ENCODE measurements at regions not wholly inside any gene's neighbourhood (a gene's known extent, or its start where the extent isn't known, plus 50 kb on each side); places are given as distances from the start of the nearest gene placed in this dataset.

DNA sequence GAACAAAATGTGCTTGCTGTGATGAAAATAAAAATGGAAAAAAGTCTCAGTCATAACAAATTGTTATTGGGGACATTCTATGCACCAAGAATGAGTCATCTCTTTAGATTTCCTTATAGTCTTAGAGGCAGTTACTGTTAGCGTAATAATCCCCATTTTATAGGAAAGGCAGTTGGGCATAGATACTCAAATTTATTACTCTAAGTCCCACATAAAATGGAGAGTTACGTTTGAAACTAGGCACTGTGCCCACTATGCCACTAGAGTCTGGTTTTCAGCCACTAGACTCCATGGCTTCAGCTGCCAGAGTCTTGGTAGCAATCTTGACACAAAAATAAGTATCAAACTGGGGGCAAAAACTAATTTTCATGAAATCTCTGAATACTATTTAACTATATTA lies 317.9 kb upstream of the MEF2C start:
- no peak for DNase-seq (ENCODE audit: low read depth)
- TF ChIP-seq, protein P1, sequence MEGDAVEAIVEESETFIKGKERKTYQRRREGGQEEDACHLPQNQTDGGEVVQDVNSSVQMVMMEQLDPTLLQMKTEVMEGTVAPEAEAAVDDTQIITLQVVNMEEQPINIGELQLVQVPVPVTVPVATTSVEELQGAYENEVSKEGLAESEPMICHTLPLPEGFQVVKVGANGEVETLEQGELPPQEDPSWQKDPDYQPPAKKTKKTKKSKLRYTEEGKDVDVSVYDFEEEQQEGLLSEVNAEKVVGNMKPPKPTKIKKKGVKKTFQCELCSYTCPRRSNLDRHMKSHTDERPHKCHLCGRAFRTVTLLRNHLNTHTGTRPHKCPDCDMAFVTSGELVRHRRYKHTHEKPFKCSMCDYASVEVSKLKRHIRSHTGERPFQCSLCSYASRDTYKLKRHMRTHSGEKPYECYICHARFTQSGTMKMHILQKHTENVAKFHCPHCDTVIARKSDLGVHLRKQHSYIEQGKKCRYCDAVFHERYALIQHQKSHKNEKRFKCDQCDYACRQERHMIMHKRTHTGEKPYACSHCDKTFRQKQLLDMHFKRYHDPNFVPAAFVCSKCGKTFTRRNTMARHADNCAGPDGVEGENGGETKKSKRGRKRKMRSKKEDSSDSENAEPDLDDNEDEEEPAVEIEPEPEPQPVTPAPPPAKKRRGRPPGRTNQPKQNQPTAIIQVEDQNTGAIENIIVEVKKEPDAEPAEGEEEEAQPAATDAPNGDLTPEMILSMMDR (IDR thresholded peaks at IDR 0.05; ENCODE audit: insufficient read depth, low read depth, low read length, missing control alignments), result no peak
- H3K4me3 ChIP-seq (ENCODE audit: low read length), result no peak overlapping the region

DNA sequence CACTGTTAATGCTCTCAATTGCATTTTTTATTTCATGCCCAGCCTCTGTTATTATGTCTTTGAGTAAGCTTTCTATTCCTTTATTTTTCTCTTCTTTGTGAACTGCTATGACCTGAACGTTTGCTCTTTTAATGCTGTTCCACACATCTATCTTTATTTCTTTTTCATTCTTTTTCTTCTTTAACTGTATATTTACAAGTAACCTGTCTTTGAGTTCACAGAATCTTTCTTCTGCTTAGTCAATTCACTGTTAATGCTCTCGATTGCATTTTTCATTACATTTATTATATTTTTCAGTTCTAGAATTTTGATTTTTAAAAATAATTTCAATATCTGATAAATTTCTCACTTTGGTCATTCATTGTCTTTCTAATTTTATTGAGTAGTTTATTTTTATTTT lies 316.3 kb upstream of the MEF2C start:
- TF ChIP-seq, protein P1 (IDR thresholded peaks at IDR 0.05; ENCODE audit: insufficient read depth, low read depth, low read length, missing control alignments), result no peak
- no peak overlapping the region for H3K4me3 ChIP-seq (ENCODE audit: low read length)
- DNase-seq (ENCODE audit: low read depth), result no peak

DNA sequence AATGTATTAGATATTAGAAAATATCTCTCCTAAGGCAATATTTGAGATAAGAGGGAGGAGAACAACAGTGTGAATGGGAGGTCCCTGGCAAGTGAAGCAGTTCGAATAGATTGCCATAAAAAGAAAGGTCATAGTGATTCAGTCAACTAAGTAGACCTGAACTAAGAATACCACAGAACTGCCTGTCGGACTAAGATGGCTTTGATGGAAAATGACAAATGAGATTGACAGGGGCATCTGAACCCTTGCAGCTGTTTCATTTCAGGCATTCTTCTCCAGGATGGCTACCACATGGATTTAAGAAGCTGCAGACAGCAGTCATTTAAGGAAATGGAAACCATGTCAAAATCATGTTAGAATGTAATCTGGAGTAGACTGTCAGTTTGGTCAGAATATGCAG lies 308.4 kb upstream of the MEF2C start:
- no peak for DNase-seq (ENCODE audit: low read depth)
- TF ChIP-seq, protein P1 (IDR thresholded peaks at IDR 0.05; ENCODE audit: insufficient read depth, low read depth, low read length, missing control alignments), result no peak
- no peak overlapping the region for H3K4me3 ChIP-seq (ENCODE audit: low read length)

DNA sequence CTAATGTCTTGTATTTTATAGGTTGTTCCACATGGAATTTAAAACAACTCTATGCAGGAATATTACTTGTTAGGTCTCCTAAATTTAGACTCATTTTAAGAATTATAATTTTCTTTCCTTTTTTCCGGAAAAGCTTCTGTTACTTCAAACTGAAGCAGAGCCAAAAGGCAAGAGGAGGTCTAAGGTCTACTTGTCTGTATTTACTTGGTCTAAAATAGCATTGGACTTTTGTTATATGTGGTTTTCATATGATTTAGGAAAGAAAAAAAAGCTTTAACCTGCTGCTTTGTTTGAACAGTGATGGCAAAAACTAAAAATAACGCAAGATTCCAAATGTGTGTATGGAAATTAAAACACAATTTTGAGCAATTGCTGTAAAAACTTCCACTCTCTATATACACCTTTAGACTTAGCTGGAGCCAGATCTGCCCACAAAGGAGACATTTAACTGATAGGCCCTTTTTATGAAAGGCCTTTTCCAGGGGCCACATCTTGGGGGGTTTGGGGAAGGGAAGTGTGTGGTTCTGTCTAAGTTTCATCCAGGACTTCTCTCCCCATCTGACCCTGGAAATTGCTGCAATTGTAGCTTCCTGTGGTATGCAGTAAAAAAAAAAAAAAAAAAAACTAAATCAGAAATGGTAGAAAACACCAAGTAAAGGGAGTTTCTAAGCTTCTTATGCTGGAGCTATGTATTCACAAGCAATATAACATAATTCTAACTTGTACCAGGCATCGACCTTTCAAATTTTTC lies 307.7 kb upstream of the MEF2C start:
- TF ChIP-seq, protein P1 (IDR thresholded peaks at IDR 0.05; ENCODE audit: insufficient read depth, low read depth, low read length, missing control alignments), result no peak
- no peak overlapping the region for H3K4me3 ChIP-seq (ENCODE audit: low read length)
- DNase-seq (ENCODE audit: low read depth), result no peak

DNA sequence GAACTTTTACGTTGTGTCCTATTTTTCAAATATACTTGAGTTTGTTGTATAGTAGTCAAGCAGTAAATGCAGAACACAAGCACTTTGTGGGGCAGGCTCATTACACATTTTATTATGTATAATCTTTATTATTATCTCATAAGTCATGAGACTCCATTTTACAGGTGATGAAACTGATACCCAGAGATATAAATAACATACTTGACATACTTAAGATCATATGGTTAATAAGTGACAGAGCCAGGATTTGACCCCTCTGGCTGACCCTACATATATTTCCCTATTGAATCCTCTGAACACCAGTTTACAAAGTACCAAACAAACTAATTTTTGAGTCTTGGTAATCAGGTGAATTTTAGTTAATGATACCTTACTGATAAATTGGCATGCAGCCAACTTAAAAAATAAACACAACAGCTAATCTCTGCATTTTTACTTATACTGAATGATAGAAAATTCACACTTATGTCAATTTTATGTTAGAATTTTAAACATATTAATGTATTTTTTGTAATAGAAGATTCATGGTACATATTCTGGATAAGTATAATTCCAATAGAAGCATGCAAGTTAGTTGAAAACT lies 305.0 kb upstream of the MEF2C start:
- H3K4me3 ChIP-seq (ENCODE audit: low read length), result no peak overlapping the region
- DNase-seq (ENCODE audit: low read depth), result no peak
- TF ChIP-seq, protein P1 (IDR thresholded peaks at IDR 0.05; ENCODE audit: insufficient read depth, low read depth, low read length, missing control alignments), result no peak

DNA sequence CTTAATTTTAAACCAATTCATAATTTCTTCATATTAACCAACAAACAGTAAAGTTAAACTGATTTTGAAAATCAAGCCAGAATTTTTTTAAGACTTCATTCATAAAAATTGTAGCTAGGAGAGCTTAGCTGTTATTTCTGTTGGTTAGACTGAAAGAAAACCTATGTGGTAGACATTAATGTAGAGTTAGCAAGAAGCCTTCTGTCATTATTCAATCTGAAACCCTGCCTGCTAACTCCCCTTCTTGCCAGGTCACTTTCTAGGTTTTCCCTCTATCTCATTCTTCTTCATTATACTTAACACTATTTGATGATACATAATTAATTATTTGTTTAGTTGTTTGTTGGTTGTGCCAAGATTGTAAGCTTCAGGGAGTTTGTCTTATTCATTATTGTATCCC lies 304.3 kb upstream of the MEF2C start:
- no peak overlapping the region for H3K4me3 ChIP-seq (ENCODE audit: low read length)
- TF ChIP-seq, protein P1 (IDR thresholded peaks at IDR 0.05; ENCODE audit: insufficient read depth, low read depth, low read length, missing control alignments), result no peak
- no peak for DNase-seq (ENCODE audit: low read depth)

DNA sequence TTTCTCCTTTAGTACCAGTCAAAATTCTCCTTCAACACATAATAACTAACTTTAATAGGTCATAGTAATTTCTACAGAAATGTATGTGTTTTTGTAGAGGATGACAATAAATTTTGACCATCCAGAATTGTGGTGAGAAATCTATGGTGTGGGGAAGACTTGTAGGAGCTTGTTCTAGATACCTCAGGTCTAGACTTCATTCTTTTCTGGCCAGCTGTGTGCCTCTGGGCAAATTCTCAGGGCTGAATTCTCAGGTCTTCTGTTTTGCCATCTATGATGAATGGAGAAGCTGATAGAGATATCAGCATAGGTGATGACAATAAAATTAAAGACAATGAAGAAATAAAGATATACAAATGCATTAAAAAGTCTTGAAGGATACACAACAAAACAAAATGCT lies 298.6 kb upstream of the MEF2C start:
- no peak overlapping the region for H3K4me3 ChIP-seq (ENCODE audit: low read length)
- peak; percentile 83 for DNase-seq (ENCODE audit: low read depth)
- TF ChIP-seq, protein P1 (IDR thresholded peaks at IDR 0.05; ENCODE audit: insufficient read depth, low read depth, low read length, missing control alignments), result no peak
